Upper lobe of left lung (tissue), 4 donors: ENCODE measurements at regions not wholly inside any gene's neighbourhood (a gene's known extent, or its start where the extent isn't known, plus 50 kb on each side); places are given as distances from the start of the nearest gene placed in this dataset.
"Not testable (repeated sequence)": the region's sequence is repeated elsewhere in the genome, so short reads cannot be mapped to it uniquely, and the experiment has no call there.

ENCODE experiments used
- CTCF ChIP-seq, 6 experiments: fragments of 450-650 bp in 4 of 6; fragments of 200-600 bp in 2 of 6; sonication (generic) in 2 of 6; IDR thresholded peaks; one replicate each; pipeline ENCODE4 v1.5.1; 2016 to 2019; ENCODE audit warnings: antibody characterized with exemption in 6 of 6
- POLR2A ChIP-seq, 4 donors: fragments of 450-650 bp; IDR thresholded peaks; one replicate each; pipeline ENCODE4 v1.5.1; 2016 to 2017; ENCODE audit warnings: antibody characterized with exemption in 4 of 4, mild to moderate bottlenecking in 2 of 4

DNA sequence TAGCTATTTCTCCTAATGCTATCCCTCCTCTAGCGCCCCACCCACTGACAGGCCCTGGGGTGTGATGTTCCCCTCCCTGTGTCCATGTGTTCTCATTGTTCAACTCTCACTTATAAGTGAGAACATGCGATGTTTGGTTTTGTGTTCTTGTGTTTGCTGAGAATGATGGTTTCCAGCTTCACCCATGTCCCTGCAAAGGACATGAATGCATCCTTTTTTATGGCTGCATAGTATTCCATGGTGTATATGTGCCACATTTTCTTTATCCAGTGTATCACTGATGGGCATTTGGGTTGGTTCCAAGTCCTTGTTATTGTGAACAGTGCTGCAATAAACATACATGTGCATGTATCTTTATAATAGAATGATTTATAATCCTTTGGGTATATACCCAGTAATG, 115.3 kb upstream of the OR9Q1 start:
- TF ChIP-seq CTCF, POLR2A (IDR thresholded peaks at IDR 0.05): not testable (repeated sequence)
